ENCODE measurements at regions not wholly inside any gene's neighbourhood (a gene's known extent, or its start where the extent isn't known, plus 50 kb on each side); places are given as distances from the start of the nearest gene placed in this dataset.

DNA sequence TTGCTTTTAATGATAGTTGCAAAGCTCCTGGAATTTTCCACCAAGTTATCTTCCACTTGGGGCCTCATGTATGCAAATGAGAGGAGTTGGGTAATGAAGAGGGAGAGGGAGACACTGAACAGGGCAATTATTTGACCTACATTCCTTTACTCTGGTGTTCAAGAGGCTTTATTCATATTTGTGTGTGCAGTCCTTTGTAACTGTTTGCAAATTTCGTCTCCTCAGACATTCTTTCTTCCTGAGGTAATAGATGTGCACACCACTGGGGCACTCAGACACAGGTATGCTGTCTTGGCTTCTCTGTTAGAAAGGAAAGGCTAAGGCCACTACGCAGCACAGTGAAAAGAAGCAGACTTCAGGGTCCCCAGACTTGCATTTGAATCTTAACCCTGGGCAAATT, 189.7 kb upstream of the IL12A start:
- no peaks in the 10 kb centered on the region for H3K27me3 ChIP-seq
- H3K4me3 ChIP-seq: no peak overlapping the region
- H3K4me1 ChIP-seq: peaks cover 0 to 100% (median 46%) of the 10 kb centered on the region in 4 donors
- DNase-seq: no peak
- no peaks in the 10 kb centered on the region for H3K9me3 ChIP-seq
- intact Hi-C loops (cut with DNase I; ENCODE audit: low total_unique reads): loop anchor here (2.0 kb wide), 1 partner anchor 34 kb away; no protein-coding TSS in a partner anchor
- peak overlapping the region; percentile 71 to 87 for H3K27ac ChIP-seq
- TF ChIP-seq, protein P1, sequence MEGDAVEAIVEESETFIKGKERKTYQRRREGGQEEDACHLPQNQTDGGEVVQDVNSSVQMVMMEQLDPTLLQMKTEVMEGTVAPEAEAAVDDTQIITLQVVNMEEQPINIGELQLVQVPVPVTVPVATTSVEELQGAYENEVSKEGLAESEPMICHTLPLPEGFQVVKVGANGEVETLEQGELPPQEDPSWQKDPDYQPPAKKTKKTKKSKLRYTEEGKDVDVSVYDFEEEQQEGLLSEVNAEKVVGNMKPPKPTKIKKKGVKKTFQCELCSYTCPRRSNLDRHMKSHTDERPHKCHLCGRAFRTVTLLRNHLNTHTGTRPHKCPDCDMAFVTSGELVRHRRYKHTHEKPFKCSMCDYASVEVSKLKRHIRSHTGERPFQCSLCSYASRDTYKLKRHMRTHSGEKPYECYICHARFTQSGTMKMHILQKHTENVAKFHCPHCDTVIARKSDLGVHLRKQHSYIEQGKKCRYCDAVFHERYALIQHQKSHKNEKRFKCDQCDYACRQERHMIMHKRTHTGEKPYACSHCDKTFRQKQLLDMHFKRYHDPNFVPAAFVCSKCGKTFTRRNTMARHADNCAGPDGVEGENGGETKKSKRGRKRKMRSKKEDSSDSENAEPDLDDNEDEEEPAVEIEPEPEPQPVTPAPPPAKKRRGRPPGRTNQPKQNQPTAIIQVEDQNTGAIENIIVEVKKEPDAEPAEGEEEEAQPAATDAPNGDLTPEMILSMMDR (IDR thresholded peaks at IDR 0.05): no peak
- H3K36me3 ChIP-seq: no peaks in the 10 kb centered on the region

DNA sequence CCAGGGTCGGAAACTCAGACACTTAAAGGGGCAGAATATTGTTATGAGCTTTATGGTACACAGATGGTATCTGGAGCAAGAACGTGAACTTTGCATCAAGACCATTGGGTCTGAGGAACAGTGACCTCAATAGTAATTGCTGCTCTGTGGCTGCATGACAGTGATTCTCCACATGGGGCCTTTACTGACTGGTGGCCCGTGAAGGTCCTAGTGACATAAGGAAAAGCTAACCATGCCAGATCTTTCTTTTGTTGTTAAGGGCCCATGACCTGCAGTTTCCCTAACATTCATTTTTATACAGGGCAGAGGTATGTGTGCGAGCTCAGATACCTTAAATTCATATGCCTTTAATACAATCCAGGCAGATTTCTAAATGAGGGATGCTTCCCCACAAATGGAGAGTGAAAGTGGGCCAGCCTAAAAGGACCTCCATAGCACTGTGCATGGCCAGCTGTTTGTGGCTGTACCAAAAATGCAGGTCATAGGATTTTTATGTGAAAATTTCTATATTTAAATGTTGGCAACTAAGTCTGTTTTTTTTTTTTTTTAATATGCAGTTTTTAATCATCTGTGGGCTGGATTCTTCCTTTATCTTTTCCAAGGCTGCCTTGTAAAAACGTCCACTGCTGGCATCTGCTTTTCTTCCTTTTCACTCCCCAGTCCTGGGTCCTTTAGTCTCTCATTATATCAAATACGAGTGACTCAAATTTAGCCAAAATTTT, 188.0 kb upstream of the IL12A start:
- no peak overlapping the region for H3K4me3 ChIP-seq
- peak overlapping the region; percentile 71 to 87 for H3K27ac ChIP-seq
- TF ChIP-seq, protein P1 (IDR thresholded peaks at IDR 0.05): no peak
- H3K4me1 ChIP-seq: peaks cover 0 to 100% (median 44%) of the 10 kb centered on the region in 4 donors
- no peaks in the 10 kb centered on the region for H3K9me3 ChIP-seq
- H3K36me3 ChIP-seq: no peaks in the 10 kb centered on the region
- no peaks in the 10 kb centered on the region for H3K27me3 ChIP-seq
- intact Hi-C loops (cut with DNase I; ENCODE audit: low total_unique reads): no loop called here
- no peak for DNase-seq

DNA sequence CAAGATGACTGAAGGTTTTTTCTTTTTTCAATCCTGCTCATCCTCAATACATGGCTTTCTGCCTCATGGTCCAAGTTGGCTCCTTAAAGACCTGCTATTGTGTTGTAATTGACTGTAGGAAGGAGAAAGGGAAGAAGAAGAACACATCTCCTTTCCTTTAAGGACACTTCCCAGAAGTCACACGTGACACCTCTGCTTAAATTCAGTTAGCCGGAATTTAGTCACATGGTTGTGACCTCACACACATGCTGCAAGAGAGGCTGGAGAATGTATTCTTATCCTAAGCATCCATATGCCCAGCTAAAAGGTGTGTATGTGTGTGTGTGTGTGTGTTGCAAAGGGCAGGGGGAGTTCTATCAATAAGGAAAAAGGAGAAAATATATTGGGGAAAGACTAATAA, 185.8 kb upstream of the IL12A start:
- Histone ChIP-seq H3K27ac (peak overlapping the region in 1 of 2 donors; percentile 87), H3K4me1 (peaks cover 0 to 100% (median 34%) of the 10 kb centered on the region in 4 donors), H3K27me3 (no peaks in the 10 kb centered on the region), H3K9me3 (no peaks in the 10 kb centered on the region), H3K4me3 (no peak overlapping the region), H3K36me3 (no peaks in the 10 kb centered on the region)
- TF ChIP-seq, protein P1 (IDR thresholded peaks at IDR 0.05): no peak
- intact Hi-C loops (cut with DNase I; ENCODE audit: low total_unique reads): no loop called here
- DNase-seq: no peak

DNA sequence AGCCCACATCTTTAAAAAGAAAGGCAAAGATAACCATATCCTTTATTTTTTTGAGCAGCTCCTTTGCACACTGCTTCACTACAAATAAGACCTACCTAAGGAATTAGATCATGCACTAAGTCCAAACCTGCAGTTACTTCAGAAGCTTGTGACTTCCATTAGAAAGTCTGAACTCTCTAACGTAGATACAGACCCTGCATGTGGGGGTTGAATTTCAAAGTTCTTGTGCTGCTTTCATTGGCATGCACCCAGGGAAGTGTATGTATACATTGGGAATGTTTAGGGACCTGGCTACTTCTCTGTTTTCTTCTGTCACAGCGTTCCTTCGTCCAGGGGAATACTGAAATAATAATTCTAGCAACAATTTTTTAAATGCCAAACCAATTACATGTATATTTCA, 185.2 kb upstream of the IL12A start:
- no peak for DNase-seq
- Histone ChIP-seq H3K27me3 (no peaks in the 10 kb centered on the region), H3K27ac (peak overlapping the region; percentile 48 to 87), H3K4me1 (peaks cover 0 to 100% (median 33%) of the 10 kb centered on the region in 4 donors), H3K9me3 (no peaks in the 10 kb centered on the region), H3K36me3 (no peaks in the 10 kb centered on the region), H3K4me3 (no peak overlapping the region)
- TF ChIP-seq, protein P1 (IDR thresholded peaks at IDR 0.05): no peak
- intact Hi-C loops (cut with DNase I; ENCODE audit: low total_unique reads): no loop called here

DNA sequence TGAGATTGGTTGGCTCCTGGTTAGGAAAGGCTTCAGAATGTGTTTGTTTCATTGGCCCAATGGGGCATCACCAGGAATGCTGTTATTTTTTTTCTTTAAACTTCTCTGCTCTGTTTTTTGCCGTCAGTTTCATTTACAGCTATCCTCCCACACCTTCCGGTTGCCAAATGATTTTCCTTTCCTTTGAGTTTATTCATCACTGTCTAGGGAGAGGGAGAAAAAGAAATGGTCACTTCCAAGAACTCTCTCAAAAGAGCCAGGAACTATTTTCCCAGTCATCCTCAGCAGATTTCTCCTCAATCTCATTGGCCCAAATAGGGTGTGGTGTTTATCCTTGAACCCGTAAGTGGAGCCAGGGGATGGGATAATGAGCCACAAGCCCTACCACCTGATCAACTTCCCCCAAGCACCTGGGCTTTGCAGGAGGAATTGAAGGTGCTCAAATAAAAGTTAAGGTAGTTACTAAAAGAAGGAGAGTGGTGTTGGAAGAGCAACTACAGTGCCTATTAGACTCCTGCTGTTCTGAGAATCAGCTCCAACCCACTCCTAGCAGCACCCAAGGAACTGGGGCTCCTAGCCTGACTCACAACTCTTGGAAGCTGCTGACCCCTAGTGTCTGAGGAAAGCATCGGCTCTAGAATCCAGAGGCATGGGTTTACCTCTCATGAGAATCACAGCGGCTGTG, 183.8 kb upstream of the IL12A start:
- Histone ChIP-seq H3K9me3 (no peaks in the 10 kb centered on the region), H3K27me3 (no peaks in the 10 kb centered on the region), H3K36me3 (no peaks in the 10 kb centered on the region), H3K4me1 (peaks cover 0 to 89% (median 23%) of the 10 kb centered on the region in 4 donors), H3K4me3 (peak overlapping the region in 1 of 2 donors; percentile 15), H3K27ac (peak overlapping the region; percentile 48 to 87)
- DNase-seq: peak; percentile 73 to 83
- intact Hi-C loops (cut with DNase I; ENCODE audit: low total_unique reads): loop anchor here (1.0 kb wide), 1 partner anchor 191 kb away; no protein-coding TSS in a partner anchor
- TF ChIP-seq, protein P1 (IDR thresholded peaks at IDR 0.05): peak; percentile 87 to 88
